Fibroblast of pulmonary artery (primary cell): ENCODE measurements at regions not wholly inside any gene's neighbourhood (a gene's known extent, or its start where the extent isn't known, plus 50 kb on each side); places are given as distances from the start of the nearest gene placed in this dataset.

ENCODE experiments used
- DNase-seq: peaks from one replicate; pipeline ENCODE4 v3.0.0-alpha.2; 2010; ENCODE audit warnings: low read depth
- H3K4me3 ChIP-seq: replicated peaks from 2 replicates; pipeline ENCODE4 v1.5.1; 2011; ENCODE audit warnings: low read depth, mild to moderate bottlenecking, control low read depth, low read length, moderate library complexity
- TF ChIP-seq, protein P1 (sequence below): IDR thresholded peaks from 2 replicates; pipeline ENCODE4 v1.5.1; 2011; ENCODE audit warnings: mild to moderate bottlenecking, control low read depth, low read length, inconsistent platforms; ENCODE audit errors: missing control alignments

GRCh38 chr2:2703172-2703571, 372.1 kb upstream of the MYT1L start:
- DNase-seq, result no peak
- TF ChIP-seq, protein P1, sequence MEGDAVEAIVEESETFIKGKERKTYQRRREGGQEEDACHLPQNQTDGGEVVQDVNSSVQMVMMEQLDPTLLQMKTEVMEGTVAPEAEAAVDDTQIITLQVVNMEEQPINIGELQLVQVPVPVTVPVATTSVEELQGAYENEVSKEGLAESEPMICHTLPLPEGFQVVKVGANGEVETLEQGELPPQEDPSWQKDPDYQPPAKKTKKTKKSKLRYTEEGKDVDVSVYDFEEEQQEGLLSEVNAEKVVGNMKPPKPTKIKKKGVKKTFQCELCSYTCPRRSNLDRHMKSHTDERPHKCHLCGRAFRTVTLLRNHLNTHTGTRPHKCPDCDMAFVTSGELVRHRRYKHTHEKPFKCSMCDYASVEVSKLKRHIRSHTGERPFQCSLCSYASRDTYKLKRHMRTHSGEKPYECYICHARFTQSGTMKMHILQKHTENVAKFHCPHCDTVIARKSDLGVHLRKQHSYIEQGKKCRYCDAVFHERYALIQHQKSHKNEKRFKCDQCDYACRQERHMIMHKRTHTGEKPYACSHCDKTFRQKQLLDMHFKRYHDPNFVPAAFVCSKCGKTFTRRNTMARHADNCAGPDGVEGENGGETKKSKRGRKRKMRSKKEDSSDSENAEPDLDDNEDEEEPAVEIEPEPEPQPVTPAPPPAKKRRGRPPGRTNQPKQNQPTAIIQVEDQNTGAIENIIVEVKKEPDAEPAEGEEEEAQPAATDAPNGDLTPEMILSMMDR, result no peak
- no peak overlapping the region for H3K4me3 ChIP-seq

- H3K4me3 ChIP-seq, result no peak overlapping the region
- TF ChIP-seq, protein P1, result no peak
- no peak for DNase-seq
Observed at GRCh38 chr2:2702385-2702784, 371.3 kb upstream of the MYT1L start.

- TF ChIP-seq, protein P1, result no peak
Observed at GRCh38 chr2:2701813-2702212, 370.7 kb upstream of the MYT1L start.

DNA sequence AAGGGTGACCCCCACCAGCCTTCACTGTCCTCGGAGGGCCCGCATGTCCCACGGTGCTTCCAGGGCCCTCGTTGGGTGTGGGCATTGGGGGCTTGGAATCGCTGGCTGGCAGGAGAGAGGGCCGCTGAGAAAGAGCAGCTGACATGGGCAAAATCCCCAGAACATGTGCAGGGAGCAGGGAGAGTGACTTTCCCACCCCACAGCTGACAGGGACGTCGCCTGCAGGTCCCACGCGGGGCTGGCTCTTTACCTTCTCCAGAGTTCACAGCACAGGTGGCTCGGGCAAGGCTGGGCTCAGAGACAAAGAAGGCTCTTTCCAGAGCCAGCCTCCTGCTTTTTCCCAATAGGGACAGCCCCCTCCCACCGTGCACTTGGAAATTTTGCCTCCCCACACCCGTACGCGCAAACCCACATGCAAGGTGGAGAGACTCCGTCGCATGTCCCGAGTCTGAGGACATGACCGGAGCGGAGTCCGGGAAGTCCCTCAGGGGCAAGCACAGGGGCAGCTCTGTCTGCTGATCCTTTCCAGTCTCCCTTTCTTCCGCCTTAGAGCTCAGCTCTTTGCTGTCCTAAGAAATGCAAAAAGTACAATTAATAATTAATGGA, 370.2 kb upstream of the MYT1L start:
- H3K4me3 ChIP-seq, result no peak overlapping the region
- no peak for DNase-seq
- TF ChIP-seq, protein P1, result no peak

More at GRCh38 chr2:2701813-2702212, 370.7 kb upstream of the MYT1L start:
- H3K4me3 ChIP-seq, result no peak overlapping the region
- no peak for DNase-seq

GRCh38 chr2:2699121-2699505, 368.0 kb upstream of the MYT1L start:
- DNase-seq, result no peak
- H3K4me3 ChIP-seq, result no peak overlapping the region
- TF ChIP-seq, protein P1, result no peak

DNA sequence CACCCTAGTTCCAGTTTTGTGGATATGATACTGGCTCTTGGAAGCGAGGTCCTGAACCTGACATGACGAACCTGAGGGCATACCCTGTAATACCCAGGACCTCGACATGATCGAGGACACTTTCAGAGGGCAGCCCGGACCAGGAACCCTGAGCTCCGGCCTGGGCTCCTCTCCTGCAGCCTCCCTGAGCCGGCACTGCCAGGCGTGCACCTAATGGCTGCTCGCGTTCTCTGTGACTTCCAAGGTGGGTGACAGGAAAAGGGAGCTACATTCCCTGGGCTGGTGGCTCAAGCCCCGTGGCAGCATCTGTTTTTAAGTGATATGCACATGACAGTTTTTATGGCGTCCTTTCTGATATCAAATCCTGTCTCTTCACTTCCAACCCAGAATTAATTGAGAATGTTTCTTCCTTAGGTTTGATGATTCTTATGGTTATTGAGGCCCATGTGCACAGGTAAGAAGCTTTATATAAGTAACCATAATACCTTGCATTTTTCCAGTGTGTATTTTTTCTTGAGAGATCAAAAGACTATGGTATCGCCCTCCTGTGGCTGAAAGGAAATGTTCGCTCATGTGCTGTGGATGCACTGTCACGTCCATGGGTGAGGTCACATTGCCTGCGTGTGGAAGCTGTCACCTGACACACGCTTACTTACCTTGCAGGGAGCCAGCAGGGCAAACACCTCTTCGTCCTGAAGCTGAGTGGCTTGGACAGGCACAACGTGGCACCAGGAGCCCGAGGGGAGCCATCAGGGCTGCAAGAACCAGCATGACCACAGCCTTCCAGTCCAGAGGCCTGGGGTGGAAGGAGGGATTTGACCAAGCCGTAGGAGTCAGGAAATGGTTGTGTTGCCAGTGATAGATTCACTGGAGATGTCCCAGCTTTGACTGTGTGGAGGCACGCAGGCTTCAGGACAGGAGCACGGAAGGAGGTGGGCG, 367.4 kb upstream of the MYT1L start:
- no peak overlapping the region for H3K4me3 ChIP-seq
- no peak for DNase-seq
- TF ChIP-seq, protein P1, result no peak
